ENCODE measurements at regions not wholly inside any gene's neighbourhood (a gene's known extent, or its start where the extent isn't known, plus 50 kb on each side); places are given as distances from the start of the nearest gene placed in this dataset.
"Not testable (repeated sequence)": the region's sequence is repeated elsewhere in the genome, so short reads cannot be mapped to it uniquely, and the experiment has no call there.

- DNase-seq (ENCODE audit: low read depth in 1 of 2, low spot score in 1 of 2) = no peak
These were observed 238.8 kb downstream of the AACS start for GRCh38 chr12:125304029-125304428.

- no peak for DNase-seq (ENCODE audit: low read depth in 1 of 2, low spot score in 1 of 2)
These were observed 240.0 kb downstream of the AACS start for GRCh38 chr12:125305231-125305630.

- no peak for DNase-seq (ENCODE audit: low read depth in 1 of 2, low spot score in 1 of 2)
These were observed 245.2 kb downstream of the AACS start for GRCh38 chr12:125310461-125310860.

GRCh38 chr12:125311050-125311449 is 245.8 kb downstream of the AACS start:
- no peak for DNase-seq (ENCODE audit: low read depth in 1 of 2, low spot score in 1 of 2)

GRCh38 chr12:125312471-125312870 is 247.2 kb downstream of the AACS start:
- DNase-seq (ENCODE audit: low read depth in 1 of 2, low spot score in 1 of 2) = no peak

GRCh38 chr12:125314051-125314755 is 249.0 kb downstream of the AACS start:
- DNase-seq (ENCODE audit: low read depth in 1 of 2, low spot score in 1 of 2) = no peak

- DNase-seq (ENCODE audit: low read depth in 1 of 2, low spot score in 1 of 2) = no peak
These were observed 250.5 kb downstream of the AACS start for GRCh38 chr12:125315771-125316170.

GRCh38 chr12:125320177-125320576 is 254.9 kb downstream of the AACS start:
- no peak for DNase-seq (ENCODE audit: low read depth in 1 of 2, low spot score in 1 of 2)

- DNase-seq (ENCODE audit: low read depth in 1 of 2, low spot score in 1 of 2) = no peak
These were observed 259.7 kb downstream of the AACS start for GRCh38 chr12:125324861-125325490.

GRCh38 chr12:125329239-125330102 is 264.2 kb downstream of the AACS start:
- DNase-seq (ENCODE audit: low read depth in 1 of 2, low spot score in 1 of 2) = no peak

- peak in 1 of 2 donors; percentile 33 for DNase-seq (ENCODE audit: low read depth in 1 of 2, low spot score in 1 of 2)
These were observed 265.6 kb downstream of the AACS start for GRCh38 chr12:125330645-125331341.

GRCh38 chr12:125331342-125332052 is 266.3 kb downstream of the AACS start:
- DNase-seq (ENCODE audit: low read depth in 1 of 2, low spot score in 1 of 2) = no peak

GRCh38 chr12:125332900-125333299 is 267.7 kb downstream of the AACS start:
- DNase-seq (ENCODE audit: low read depth in 1 of 2, low spot score in 1 of 2) = no peak

- DNase-seq (ENCODE audit: low read depth in 1 of 2, low spot score in 1 of 2) = no peak
These were observed 271.0 kb downstream of the AACS start for GRCh38 chr12:125336246-125336645.

- no peak for DNase-seq (ENCODE audit: low read depth in 1 of 2, low spot score in 1 of 2)
These were observed 275.6 kb downstream of the AACS start for GRCh38 chr12:125340791-125341190.

- no peak for DNase-seq (ENCODE audit: low read depth in 1 of 2, low spot score in 1 of 2)
These were observed 276.2 kb downstream of the AACS start for GRCh38 chr12:125341422-125341821.

- DNase-seq (ENCODE audit: low read depth in 1 of 2, low spot score in 1 of 2) = no peak
These were observed 278.4 kb downstream of the AACS start for GRCh38 chr12:125343649-125344048.

GRCh38 chr12:125346362-125346761 is 281.1 kb downstream of the AACS start:
- DNase-seq (ENCODE audit: low read depth in 1 of 2, low spot score in 1 of 2) = no peak

GRCh38 chr12:125351788-125352187 is 286.6 kb downstream of the AACS start:
- DNase-seq (ENCODE audit: low read depth in 1 of 2, low spot score in 1 of 2) = no peak

- not testable (repeated sequence) for DNase-seq (ENCODE audit: low read depth in 1 of 2, low spot score in 1 of 2)
These were observed 287.8 kb downstream of the AACS start for GRCh38 chr12:125353002-125353401.

- no peak for DNase-seq (ENCODE audit: low read depth in 1 of 2, low spot score in 1 of 2)
These were observed 288.6 kb downstream of the AACS start for GRCh38 chr12:125353871-125354270.
